ENCODE measurements at regions not wholly inside any gene's neighbourhood (a gene's known extent, or its start where the extent isn't known, plus 50 kb on each side); places are given as distances from the start of the nearest gene placed in this dataset.

DNA sequence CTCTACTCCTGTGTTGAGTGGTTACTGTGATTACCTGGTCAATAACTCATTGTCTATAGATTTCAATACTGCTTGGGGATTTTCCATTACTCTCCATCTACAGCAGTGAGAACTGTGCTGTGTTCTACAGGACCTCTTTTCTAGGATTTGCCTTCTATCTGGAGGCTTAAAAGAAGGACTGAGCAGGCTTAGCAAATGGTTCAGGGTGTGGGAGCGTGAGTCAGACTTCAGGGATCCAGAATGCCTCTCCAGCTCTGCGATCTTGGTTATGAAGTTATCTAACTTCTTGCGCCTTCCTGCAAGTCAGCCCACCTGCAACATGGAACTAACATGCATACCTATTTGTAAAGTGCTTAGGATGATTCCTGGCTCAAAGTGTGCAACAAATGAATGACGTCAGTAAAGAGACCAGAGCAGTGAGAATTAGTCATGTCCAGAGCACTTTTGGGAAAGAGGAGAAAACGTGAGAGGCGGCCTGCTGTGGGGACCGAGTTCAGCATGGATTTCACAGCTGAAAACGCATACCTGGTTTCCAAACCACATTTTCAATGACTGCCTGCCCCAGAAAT is 610.1 kb upstream of the CDH4 start:
- Mint-ChIP-seq H3K27me3 (peaks cover 0 to 4% of the 10 kb centered on the region in 2 donors), H3K4me3 (no peak overlapping the region), H3K9me3 (peaks cover 0 to 3% (median 1%) of the 10 kb centered on the region in 5 donors), H3K36me3 (no peaks in the 10 kb centered on the region), H3K4me1 (no peaks in the 10 kb centered on the region), H3K27ac (no peak overlapping the region)
- Histone ChIP-seq H3K27ac (ENCODE audit: low read depth, low read length) (no peak overlapping the region), H3K27me3 (ENCODE audit: insufficient read depth, low read length, poor library complexity, severe bottlenecking) (no peaks in the 10 kb centered on the region), H3K4me1 (ENCODE audit: insufficient read depth, low read length) (no peaks in the 10 kb centered on the region), H3K9me3 (ENCODE audit: low read length) (no peaks in the 10 kb centered on the region), H3K4me3 (ENCODE audit: low read length) (no peak overlapping the region), H3K36me3 (ENCODE audit: insufficient read depth, low read length) (no peaks in the 10 kb centered on the region)
- ChIA-PET POLR2A (no interaction called here), CTCF (no interaction called here)
- DNase-seq = no peak

DNA sequence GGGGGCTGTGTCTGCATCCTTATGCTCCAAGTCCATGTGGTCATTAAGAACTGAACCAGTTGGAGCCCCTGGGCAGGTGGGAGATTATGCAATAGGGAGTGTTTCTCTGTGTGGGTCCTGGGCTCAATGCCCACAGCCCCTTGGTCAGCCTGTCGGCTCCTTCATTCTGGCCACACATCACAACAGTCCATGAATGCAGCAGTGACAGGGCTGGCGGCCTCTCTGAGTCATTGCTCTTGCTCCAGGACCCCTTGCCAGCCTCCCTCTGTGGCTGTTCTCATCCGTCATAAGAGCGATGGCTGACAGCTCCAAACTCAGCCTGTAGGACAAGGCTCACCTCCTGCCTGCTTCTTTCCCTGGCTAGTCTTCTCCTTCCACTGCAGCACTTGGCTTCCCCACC is 609.5 kb upstream of the CDH4 start:
- Histone ChIP-seq H3K36me3 (ENCODE audit: insufficient read depth, low read length) (no peaks in the 10 kb centered on the region), H3K27me3 (ENCODE audit: insufficient read depth, low read length, poor library complexity, severe bottlenecking) (no peaks in the 10 kb centered on the region), H3K4me3 (ENCODE audit: low read length) (no peak overlapping the region), H3K4me1 (ENCODE audit: insufficient read depth, low read length) (no peaks in the 10 kb centered on the region), H3K9me3 (ENCODE audit: low read length) (no peaks in the 10 kb centered on the region), H3K27ac (ENCODE audit: low read depth, low read length) (no peak overlapping the region)
- DNase-seq = no peak
- ChIA-PET POLR2A (no interaction called here), CTCF (no interaction called here)
- H3K4me1 Mint-ChIP-seq = no peaks in the 10 kb centered on the region
- H3K27me3 Mint-ChIP-seq = peaks cover 0 to 4% of the 10 kb centered on the region in 2 donors
- no peak overlapping the region for H3K4me3 Mint-ChIP-seq
- no peak overlapping the region for H3K27ac Mint-ChIP-seq
- peaks cover 0 to 3% (median 1%) of the 10 kb centered on the region in 5 donors for H3K9me3 Mint-ChIP-seq
- no peaks in the 10 kb centered on the region for H3K36me3 Mint-ChIP-seq

DNA sequence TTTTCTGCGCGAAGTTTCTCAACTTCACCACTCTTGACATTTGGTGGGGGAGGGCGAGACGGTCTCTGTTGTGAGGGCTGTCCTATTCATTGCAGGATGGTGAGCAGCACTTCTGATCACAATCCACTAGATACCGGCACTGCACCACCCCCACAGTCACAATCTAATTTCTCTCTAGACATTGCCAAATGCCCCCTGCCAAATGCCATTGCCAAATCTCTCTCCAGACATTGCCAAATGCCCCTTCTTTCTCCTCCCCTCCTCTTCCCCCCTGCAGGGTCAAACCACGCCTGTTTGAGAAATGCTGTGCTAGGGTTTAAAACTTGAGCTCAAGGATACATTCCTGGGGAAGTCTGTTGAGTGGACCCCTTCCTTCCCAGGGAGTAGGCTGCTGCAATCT is 603.5 kb upstream of the CDH4 start:
- no peak overlapping the region for H3K4me3 Mint-ChIP-seq
- ChIA-PET CTCF (no interaction called here), POLR2A (no interaction called here)
- H3K27me3 Mint-ChIP-seq = peaks cover 0 to 5% of the 10 kb centered on the region in 2 donors
- peaks cover 0 to 9% (median 2%) of the 10 kb centered on the region in 5 donors for H3K9me3 Mint-ChIP-seq
- no peaks in the 10 kb centered on the region for H3K36me3 Mint-ChIP-seq
- Histone ChIP-seq H3K27ac (ENCODE audit: low read depth, low read length) (no peak overlapping the region), H3K9me3 (ENCODE audit: low read length) (no peaks in the 10 kb centered on the region), H3K4me1 (ENCODE audit: insufficient read depth, low read length) (no peaks in the 10 kb centered on the region), H3K4me3 (ENCODE audit: low read length) (no peak overlapping the region), H3K36me3 (ENCODE audit: insufficient read depth, low read length) (no peaks in the 10 kb centered on the region), H3K27me3 (ENCODE audit: insufficient read depth, low read length, poor library complexity, severe bottlenecking) (no peaks in the 10 kb centered on the region)
- DNase-seq = no peak
- no peak overlapping the region for H3K27ac Mint-ChIP-seq
- H3K4me1 Mint-ChIP-seq = no peaks in the 10 kb centered on the region

DNA sequence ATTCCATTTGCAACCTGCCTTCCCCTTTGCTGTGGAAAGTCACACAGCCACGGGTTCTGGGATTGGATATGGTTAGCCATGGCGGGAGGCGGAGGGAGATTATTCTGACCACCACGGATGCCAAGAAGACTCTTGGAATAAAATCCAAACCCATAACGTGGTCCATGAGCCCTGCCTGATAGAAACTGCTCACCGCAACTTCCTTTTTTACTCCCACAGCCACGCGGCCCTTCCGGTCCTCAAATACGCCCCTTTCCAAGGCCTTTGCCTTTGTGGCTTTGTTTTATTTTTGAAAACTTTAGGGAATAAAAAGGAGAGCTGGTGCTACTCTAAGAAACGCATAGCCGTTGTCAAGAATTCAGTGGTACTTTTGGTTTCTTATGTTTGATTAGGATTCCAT is 602.5 kb upstream of the CDH4 start:
- H3K9me3 Mint-ChIP-seq = peaks cover 0 to 9% (median 2%) of the 10 kb centered on the region in 5 donors

DNA sequence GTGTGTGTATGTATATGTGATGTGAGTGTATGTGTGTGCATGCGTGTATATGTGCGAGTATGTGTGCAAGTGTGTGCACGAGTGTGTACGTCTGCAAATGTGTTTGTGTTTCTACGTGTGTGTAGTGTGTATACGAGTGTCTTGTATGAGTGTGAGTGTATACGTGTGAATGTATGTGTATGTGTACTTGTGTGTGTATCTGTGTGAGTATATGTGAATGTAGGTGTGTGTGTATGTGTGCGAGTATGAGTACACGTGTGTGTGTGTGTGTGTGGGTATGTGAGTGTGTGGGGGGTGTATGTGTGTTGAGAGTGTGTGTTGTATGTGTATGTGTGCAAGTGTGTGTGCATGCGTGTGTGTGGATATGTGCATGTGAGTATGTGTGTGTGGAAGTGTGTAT is 602.0 kb upstream of the CDH4 start:
- Mint-ChIP-seq H3K4me3 (no peak overlapping the region), H3K36me3 (no peaks in the 10 kb centered on the region), H3K27ac (no peak overlapping the region), H3K4me1 (no peaks in the 10 kb centered on the region), H3K9me3 (peaks cover 0 to 9% (median 2%) of the 10 kb centered on the region in 5 donors), H3K27me3 (peaks cover 0 to 2% of the 10 kb centered on the region in 2 donors)
- no peaks in the 10 kb centered on the region for H3K9me3 ChIP-seq (ENCODE audit: low read length)
- no peaks in the 10 kb centered on the region for H3K36me3 ChIP-seq (ENCODE audit: insufficient read depth, low read length)
- no peaks in the 10 kb centered on the region for H3K27me3 ChIP-seq (ENCODE audit: insufficient read depth, low read length, poor library complexity, severe bottlenecking)
- DNase-seq = no peak
- no peaks in the 10 kb centered on the region for H3K4me1 ChIP-seq (ENCODE audit: insufficient read depth, low read length)
- ChIA-PET POLR2A (no interaction called here), CTCF (no interaction called here)
- no peak overlapping the region for H3K4me3 ChIP-seq (ENCODE audit: low read length)
- H3K27ac ChIP-seq (ENCODE audit: low read depth, low read length) = no peak overlapping the region

More for the DNA sequence above, 602.5 kb upstream of the CDH4 start:
- H3K4me1 Mint-ChIP-seq = no peaks in the 10 kb centered on the region
- Histone ChIP-seq H3K4me1 (ENCODE audit: insufficient read depth, low read length) (no peaks in the 10 kb centered on the region), H3K27ac (ENCODE audit: low read depth, low read length) (no peak overlapping the region), H3K4me3 (ENCODE audit: low read length) (no peak overlapping the region), H3K27me3 (ENCODE audit: insufficient read depth, low read length, poor library complexity, severe bottlenecking) (no peaks in the 10 kb centered on the region), H3K9me3 (ENCODE audit: low read length) (no peaks in the 10 kb centered on the region), H3K36me3 (ENCODE audit: insufficient read depth, low read length) (no peaks in the 10 kb centered on the region)
- POLR2A ChIA-PET = no interaction called here
- H3K4me3 Mint-ChIP-seq = no peak overlapping the region
- H3K27me3 Mint-ChIP-seq = peaks cover 0 to 5% of the 10 kb centered on the region in 2 donors
- CTCF ChIA-PET = no interaction called here
- H3K27ac Mint-ChIP-seq = no peak overlapping the region
- DNase-seq = no peak
- no peaks in the 10 kb centered on the region for H3K36me3 Mint-ChIP-seq

DNA sequence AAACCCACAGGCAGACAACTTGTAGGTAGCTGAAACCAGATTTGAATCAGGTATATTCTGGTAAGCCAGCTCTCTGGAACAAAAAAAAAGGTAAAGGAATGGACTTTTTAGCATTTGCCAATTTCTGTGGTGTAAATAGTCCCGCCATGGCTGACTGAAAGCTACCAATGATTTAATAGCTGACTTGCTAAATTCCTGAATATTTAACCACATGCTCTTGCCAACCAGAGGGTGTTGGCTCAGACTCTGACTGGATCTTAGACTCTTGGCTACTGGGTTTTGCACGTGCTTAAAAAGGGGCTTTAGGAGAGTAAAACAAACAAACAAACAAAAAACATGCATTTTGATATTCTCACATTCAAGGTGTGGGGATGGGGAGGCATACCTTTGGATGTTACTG is 600.0 kb upstream of the CDH4 start:
- H3K27me3 ChIP-seq (ENCODE audit: insufficient read depth, low read length, poor library complexity, severe bottlenecking) = no peaks in the 10 kb centered on the region
- Mint-ChIP-seq H3K4me3 (no peak overlapping the region), H3K9me3 (peaks cover 0 to 9% (median 4%) of the 10 kb centered on the region in 5 donors), H3K36me3 (no peaks in the 10 kb centered on the region), H3K4me1 (no peaks in the 10 kb centered on the region), H3K27ac (no peak overlapping the region), H3K27me3 (peaks cover 0 to 5% of the 10 kb centered on the region in 2 donors)
- no peak for DNase-seq
- ChIA-PET CTCF (no interaction called here), POLR2A (no interaction called here)
- no peaks in the 10 kb centered on the region for H3K4me1 ChIP-seq (ENCODE audit: insufficient read depth, low read length)
- H3K4me3 ChIP-seq (ENCODE audit: low read length) = no peak overlapping the region
- no peak overlapping the region for H3K27ac ChIP-seq (ENCODE audit: low read depth, low read length)
- H3K9me3 ChIP-seq (ENCODE audit: low read length) = no peaks in the 10 kb centered on the region
- no peaks in the 10 kb centered on the region for H3K36me3 ChIP-seq (ENCODE audit: insufficient read depth, low read length)

DNA sequence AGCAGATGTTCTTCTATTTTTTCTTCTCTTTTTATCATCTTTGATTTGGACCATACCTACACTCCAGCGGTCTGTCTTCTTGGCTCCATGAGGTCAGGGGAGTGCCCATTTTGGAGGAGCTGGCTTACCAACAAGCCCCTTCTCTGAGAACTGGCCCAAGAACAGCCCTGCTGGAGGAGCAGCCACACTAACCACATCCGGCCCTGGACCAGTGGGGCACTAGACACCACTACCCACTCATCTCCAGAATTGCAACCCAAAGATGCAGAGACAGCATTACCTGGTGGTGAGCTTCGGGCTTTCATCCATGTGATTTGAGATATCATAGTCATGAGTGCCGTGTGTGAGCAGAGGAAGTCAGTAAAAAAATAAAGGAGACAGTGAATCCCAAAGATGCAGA is 599.4 kb upstream of the CDH4 start:
- ChIA-PET CTCF (no interaction called here), POLR2A (no interaction called here)
- Histone ChIP-seq H3K4me3 (ENCODE audit: low read length) (no peak overlapping the region), H3K27ac (ENCODE audit: low read depth, low read length) (no peak overlapping the region), H3K36me3 (ENCODE audit: insufficient read depth, low read length) (no peaks in the 10 kb centered on the region), H3K27me3 (ENCODE audit: insufficient read depth, low read length, poor library complexity, severe bottlenecking) (no peaks in the 10 kb centered on the region), H3K9me3 (ENCODE audit: low read length) (no peaks in the 10 kb centered on the region), H3K4me1 (ENCODE audit: insufficient read depth, low read length) (no peaks in the 10 kb centered on the region)
- Mint-ChIP-seq H3K27ac (no peak overlapping the region), H3K9me3 (peaks cover 0 to 9% (median 5%) of the 10 kb centered on the region in 5 donors), H3K27me3 (peaks cover 0 to 5% of the 10 kb centered on the region in 2 donors), H3K4me1 (no peaks in the 10 kb centered on the region), H3K36me3 (no peaks in the 10 kb centered on the region), H3K4me3 (no peak overlapping the region)
- DNase-seq = no peak

DNA sequence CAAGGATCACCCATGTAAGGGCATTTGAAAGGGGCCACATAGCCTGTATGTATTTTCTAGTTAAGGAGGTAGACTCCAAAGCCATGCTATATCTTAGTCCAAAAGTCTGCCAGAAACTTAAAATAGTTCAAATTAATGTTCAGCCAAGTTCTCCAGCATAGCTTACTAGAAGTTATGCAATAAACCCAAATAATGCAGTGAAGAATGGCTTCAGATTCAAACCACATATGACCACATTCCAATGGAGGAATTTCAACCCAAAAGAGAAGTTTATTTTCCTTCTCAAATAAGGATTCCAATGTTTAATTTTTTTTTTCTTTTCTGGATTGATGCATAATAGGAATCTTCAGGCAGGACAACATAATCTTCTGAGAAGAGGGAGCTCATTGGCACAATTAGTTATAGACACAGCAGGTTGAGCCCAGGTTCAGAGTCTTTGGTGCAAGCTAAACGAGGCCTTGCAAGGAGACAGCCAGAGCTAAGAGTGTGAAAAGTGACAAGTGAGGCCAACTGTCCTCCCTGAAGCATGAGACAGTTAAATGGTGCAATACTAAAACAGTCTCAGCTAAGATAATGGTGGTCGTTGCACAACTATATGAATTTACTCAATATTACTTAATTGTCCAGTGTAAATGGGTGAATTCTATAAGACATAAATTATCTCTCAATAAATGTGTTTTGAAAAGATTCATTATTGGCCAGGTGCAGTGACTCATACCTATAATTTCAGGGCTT is 598.8 kb upstream of the CDH4 start:
- H3K36me3 Mint-ChIP-seq = no peaks in the 10 kb centered on the region
- DNase-seq = no peak
- POLR2A ChIA-PET = no interaction called here
- no peaks in the 10 kb centered on the region for H3K27me3 ChIP-seq (ENCODE audit: insufficient read depth, low read length, poor library complexity, severe bottlenecking)
- H3K9me3 Mint-ChIP-seq = peaks cover 0 to 9% (median 5%) of the 10 kb centered on the region in 5 donors
- H3K4me1 ChIP-seq (ENCODE audit: insufficient read depth, low read length) = no peaks in the 10 kb centered on the region
- H3K4me3 ChIP-seq (ENCODE audit: low read length) = no peak overlapping the region
- peaks cover 0 to 8% of the 10 kb centered on the region in 2 donors for H3K27me3 Mint-ChIP-seq
- H3K36me3 ChIP-seq (ENCODE audit: insufficient read depth, low read length) = no peaks in the 10 kb centered on the region
- CTCF ChIA-PET = no interaction called here
- H3K9me3 ChIP-seq (ENCODE audit: low read length) = no peaks in the 10 kb centered on the region
- no peak overlapping the region for H3K27ac Mint-ChIP-seq
- no peak overlapping the region for H3K27ac ChIP-seq (ENCODE audit: low read depth, low read length)
- H3K4me1 Mint-ChIP-seq = no peaks in the 10 kb centered on the region
- no peak overlapping the region for H3K4me3 Mint-ChIP-seq
